OCI-LY3 (cell line): ENCODE measurements at regions not wholly inside any gene's neighbourhood (a gene's known extent, or its start where the extent isn't known, plus 50 kb on each side); places are given as distances from the start of the nearest gene placed in this dataset.

Experiments used
- H2AFZ ChIP-seq: fragments of 200-600, 300-600 bp; shearing (Covaris generic); 2 replicates; pipeline ENCODE4 v1.6.0; 2014; ENCODE audit warnings: antibody characterized with exemption, low read depth, low read length
- H3K27ac ChIP-seq: fragments of 200-600, 300-600 bp; sonication (generic); 2 replicates; pipeline ENCODE4 v1.5.1; 2014; ENCODE audit warnings: mild to moderate bottlenecking, low read length, moderate library complexity, mixed read lengths
- H3K27me3 ChIP-seq: fragments of 200-600, 300-600 bp; sonication (generic); 2 replicates; pipeline ENCODE4 v1.6.1; 2014; ENCODE audit warnings: low read depth, low read length, mixed read lengths
- H3K36me3 ChIP-seq: fragments of 200-600, 300-600 bp; sonication (generic); replicated peaks from 2 replicates; pipeline ENCODE3; 2014; ENCODE audit warnings: low read depth, low read length, mixed read lengths
- H3K4me1 ChIP-seq: fragments of 300-600, 200-600 bp; sonication (generic); 2 replicates; pipeline ENCODE4 v1.6.1; 2014; ENCODE audit warnings: low read length, mixed read lengths
- H3K4me2 ChIP-seq: fragments of 200-600, 300-600 bp; sonication (generic); 2 replicates; pipeline ENCODE4 v1.6.1; 2014; ENCODE audit warnings: low read length, mixed read lengths
- H3K4me3 ChIP-seq: fragments of 300-600, 200-600 bp; sonication (generic); 2 replicates; pipeline ENCODE4 v1.5.1; 2014; ENCODE audit warnings: antibody characterized with exemption, mild to moderate bottlenecking, low read length, moderate library complexity
- H3K79me2 ChIP-seq: fragments of 300-600, 200-600 bp; shearing (Covaris generic); 2 replicates; pipeline ENCODE4 v1.6.1; 2014; ENCODE audit warnings: mild to moderate bottlenecking, low read length, mixed read lengths
- H3K9ac ChIP-seq: fragments of 300-600, 200-600 bp; shearing (Covaris generic); 2 replicates; pipeline ENCODE4 v1.6.0; 2014; ENCODE audit warnings: mild to moderate bottlenecking, low read length, moderate library complexity
- H3K9me3 ChIP-seq: fragments of 200-600, 300-600 bp; shearing (Covaris generic); 2 replicates; pipeline ENCODE4 v1.6.1; 2014; ENCODE audit warnings: low read length, mixed read lengths; ENCODE audit not compliant: insufficient read depth
- H4K20me1 ChIP-seq: fragments of 200-600, 300-600 bp; sonication (generic); 2 replicates; pipeline ENCODE4 v1.6.1; 2016; ENCODE audit warnings: low read length, mixed read lengths; ENCODE audit not compliant: insufficient read depth
- EZH2phosphoT487 ChIP-seq: fragments of 200-600 bp; shearing (Covaris generic); IDR thresholded peaks from 2 replicates; pipeline ENCODE4 v1.6.1; 2018; ENCODE audit warnings: antibody characterized with exemption, mixed run types, low read depth
- TF ChIP-seq, protein P1 (sequence below): fragments of 200-600, 300-600 bp; sonication (generic); IDR thresholded peaks from 2 replicates; pipeline ENCODE4 v1.5.1; 2014; ENCODE audit warnings: antibody characterized with exemption, low read length, low read depth

DNA sequence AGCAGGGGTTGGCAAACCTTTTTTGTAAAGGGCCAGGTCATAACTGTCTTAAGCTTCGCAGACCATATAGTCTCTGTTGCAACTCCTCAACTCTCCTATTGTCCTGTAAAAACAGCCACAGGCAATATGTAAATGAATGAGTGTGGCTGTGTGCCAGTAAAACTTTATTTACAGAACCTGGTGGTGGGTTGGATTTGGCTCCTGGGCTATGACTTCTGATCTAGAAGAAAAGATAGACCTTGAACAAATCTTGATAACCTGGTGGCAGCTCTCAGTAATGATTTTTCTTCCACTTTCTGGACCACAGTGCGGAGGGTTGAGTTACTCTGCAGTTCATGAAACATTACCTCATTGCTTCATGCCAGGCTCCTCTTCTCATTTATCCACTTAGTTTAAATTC, 139.3 kb downstream of the MYCN start:
- Histone ChIP-seq H3K36me3 (no peaks in the 10 kb centered on the region), H2AFZ (no peak overlapping the region), H3K9me3 (no peaks in the 10 kb centered on the region), H3K27me3 (no peaks in the 10 kb centered on the region), H3K9ac (no peak overlapping the region), H3K27ac (no peak overlapping the region), H3K4me2 (no peak overlapping the region), H3K4me1 (no peaks in the 10 kb centered on the region), H3K79me2 (no peaks in the 10 kb centered on the region), H4K20me1 (no peaks in the 10 kb centered on the region), H3K4me3 (no peak overlapping the region)
- TF ChIP-seq, protein P1, sequence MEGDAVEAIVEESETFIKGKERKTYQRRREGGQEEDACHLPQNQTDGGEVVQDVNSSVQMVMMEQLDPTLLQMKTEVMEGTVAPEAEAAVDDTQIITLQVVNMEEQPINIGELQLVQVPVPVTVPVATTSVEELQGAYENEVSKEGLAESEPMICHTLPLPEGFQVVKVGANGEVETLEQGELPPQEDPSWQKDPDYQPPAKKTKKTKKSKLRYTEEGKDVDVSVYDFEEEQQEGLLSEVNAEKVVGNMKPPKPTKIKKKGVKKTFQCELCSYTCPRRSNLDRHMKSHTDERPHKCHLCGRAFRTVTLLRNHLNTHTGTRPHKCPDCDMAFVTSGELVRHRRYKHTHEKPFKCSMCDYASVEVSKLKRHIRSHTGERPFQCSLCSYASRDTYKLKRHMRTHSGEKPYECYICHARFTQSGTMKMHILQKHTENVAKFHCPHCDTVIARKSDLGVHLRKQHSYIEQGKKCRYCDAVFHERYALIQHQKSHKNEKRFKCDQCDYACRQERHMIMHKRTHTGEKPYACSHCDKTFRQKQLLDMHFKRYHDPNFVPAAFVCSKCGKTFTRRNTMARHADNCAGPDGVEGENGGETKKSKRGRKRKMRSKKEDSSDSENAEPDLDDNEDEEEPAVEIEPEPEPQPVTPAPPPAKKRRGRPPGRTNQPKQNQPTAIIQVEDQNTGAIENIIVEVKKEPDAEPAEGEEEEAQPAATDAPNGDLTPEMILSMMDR = no peak
- no peak for TF ChIP-seq EZH2phosphoT487

- Histone ChIP-seq H3K79me2 (no peaks in the 10 kb centered on the region), H3K4me2 (no peak overlapping the region), H4K20me1 (no peaks in the 10 kb centered on the region), H3K36me3 (no peaks in the 10 kb centered on the region), H3K9me3 (no peaks in the 10 kb centered on the region), H3K4me3 (no peak overlapping the region), H3K4me1 (no peaks in the 10 kb centered on the region), H2AFZ (no peak overlapping the region), H3K27ac (no peak overlapping the region), H3K27me3 (no peaks in the 10 kb centered on the region), H3K9ac (no peak overlapping the region)
- TF ChIP-seq, protein P1 = no peak
- TF ChIP-seq EZH2phosphoT487 = no peak
Measured at GRCh38 chr2:16077601-16078000, 137.3 kb downstream of the MYCN start.

GRCh38 chr2:16076911-16077310, 136.6 kb downstream of the MYCN start:
- no peaks in the 10 kb centered on the region for H3K4me1 ChIP-seq
- H3K9me3 ChIP-seq = no peaks in the 10 kb centered on the region
- no peaks in the 10 kb centered on the region for H3K36me3 ChIP-seq
- no peak overlapping the region for H3K4me2 ChIP-seq
- H2AFZ ChIP-seq = no peak overlapping the region
- no peak overlapping the region for H3K9ac ChIP-seq
- H3K4me3 ChIP-seq = no peak overlapping the region
- no peak overlapping the region for H3K27ac ChIP-seq
- no peaks in the 10 kb centered on the region for H3K79me2 ChIP-seq
- no peaks in the 10 kb centered on the region for H4K20me1 ChIP-seq
- no peak for TF ChIP-seq EZH2phosphoT487
- TF ChIP-seq, protein P1 = no peak
- H3K27me3 ChIP-seq = no peaks in the 10 kb centered on the region

DNA sequence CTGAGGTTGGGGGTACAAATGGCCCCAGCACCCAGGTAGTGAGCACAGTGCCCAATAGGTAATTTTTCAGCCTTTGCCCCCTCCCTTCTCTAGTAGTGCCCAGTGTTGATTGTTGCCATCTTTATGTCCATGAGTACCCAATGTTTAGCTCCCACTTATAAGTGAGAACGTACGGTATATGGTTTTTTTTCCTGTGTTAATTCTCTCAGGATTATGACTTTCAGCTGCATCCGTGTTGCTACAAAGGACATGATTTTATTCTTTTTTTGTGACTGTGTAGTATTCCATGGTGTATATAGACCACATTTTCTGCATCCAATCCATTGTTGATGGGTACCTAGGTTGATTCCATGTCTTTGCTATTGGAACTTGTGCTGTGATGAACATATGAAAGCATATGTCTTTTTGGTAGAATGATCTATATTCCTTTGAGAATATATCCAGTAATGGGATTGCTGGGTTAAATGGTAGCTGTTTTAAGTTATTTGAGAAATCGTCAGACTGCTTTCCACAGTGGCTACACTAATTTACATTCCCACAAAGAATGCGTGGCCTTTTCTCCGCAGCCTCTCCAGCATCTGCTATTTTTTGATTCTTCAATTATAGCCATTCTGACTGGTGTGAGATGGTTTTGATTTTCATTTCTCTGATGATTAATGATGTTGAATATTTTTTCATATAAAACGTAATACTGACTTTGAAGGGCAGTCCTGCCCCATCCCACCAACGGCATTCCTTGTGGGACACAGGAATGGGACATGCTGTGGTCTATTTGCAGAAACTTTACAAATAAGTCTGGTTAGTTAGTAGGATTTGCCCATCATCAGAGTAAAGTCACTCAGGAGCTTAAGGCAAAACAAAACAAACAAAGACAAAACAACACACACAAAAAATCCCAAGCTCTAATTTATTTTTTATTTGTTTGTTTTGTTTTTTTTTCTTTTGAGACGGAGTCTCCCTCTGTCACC, 135.0 kb downstream of the MYCN start:
- no peak overlapping the region for H3K4me3 ChIP-seq
- no peak overlapping the region for H2AFZ ChIP-seq
- H3K9me3 ChIP-seq = no peaks in the 10 kb centered on the region
- no peak overlapping the region for H3K4me2 ChIP-seq
- H3K9ac ChIP-seq = no peak overlapping the region
- H3K27me3 ChIP-seq = no peaks in the 10 kb centered on the region
- H3K27ac ChIP-seq = no peak overlapping the region
- H4K20me1 ChIP-seq = no peaks in the 10 kb centered on the region
- no peaks in the 10 kb centered on the region for H3K79me2 ChIP-seq
- TF ChIP-seq EZH2phosphoT487 = no peak
- TF ChIP-seq, protein P1 = no peak
- no peaks in the 10 kb centered on the region for H3K4me1 ChIP-seq
- H3K36me3 ChIP-seq = no peaks in the 10 kb centered on the region
